Activated CD8-positive, alpha-beta memory T cell treated with anti-CD3 and anti-CD28 coated beads for 36 hours (primary cell): ENCODE measurements at regions not wholly inside any gene's neighbourhood (a gene's known extent, or its start where the extent isn't known, plus 50 kb on each side); places are given as distances from the start of the nearest gene placed in this dataset.

Experiments
- CTCF ChIA-PET: fragments of 350-600 bp; sonication (Branson Sonifier 250); formaldehyde crosslinking; loops from one replicate; lab custom pipeline; 2021; ENCODE audit warnings: antibody characterized with exemption; lab: Charles Lee
- POLR2A ChIA-PET: fragments of 350-600 bp; sonication (Branson Sonifier 250); formaldehyde crosslinking; loops from one replicate; lab custom pipeline; 2021; ENCODE audit warnings: antibody characterized with exemption; lab: Charles Lee

GRCh38 chr22:46093796-46094195 is 56.5 kb upstream of the PPARA start:
- CTCF ChIA-PET, result interaction anchor here (1.5 kb wide), 1 partner anchor 23 kb away, joined by 4 read pairs; no protein-coding TSS in a partner anchor
- POLR2A ChIA-PET, result no interaction called here

GRCh38 chr22:46094676-46095075 is 55.6 kb upstream of the PPARA start:
- POLR2A ChIA-PET, result interaction anchor here (0.6 kb wide), 1 partner anchor 675 kb away, joined by 4 read pairs; no protein-coding TSS in a partner anchor
- CTCF ChIA-PET, result no interaction called here

- CTCF ChIA-PET, result no interaction called here
- POLR2A ChIA-PET, result no interaction called here
Observed at GRCh38 chr22:46096051-46096450, 54.3 kb upstream of the PPARA start.

GRCh38 chr22:46096706-46097230 is 53.6 kb upstream of the PPARA start:
- POLR2A ChIA-PET, result no interaction called here
- CTCF ChIA-PET, result interaction anchor here (1.4 kb wide), 1 partner anchor 20 kb away, joined by 3 read pairs; no protein-coding TSS in a partner anchor

- ChIA-PET CTCF (interaction anchor here (1.4 kb wide), 1 partner anchor 20 kb away, joined by 3 read pairs; no protein-coding TSS in a partner anchor), POLR2A (no interaction called here)
Observed at GRCh38 chr22:46097268-46097900, 52.9 kb upstream of the PPARA start.

- ChIA-PET POLR2A (no interaction called here), CTCF (no interaction called here)
Observed at GRCh38 chr22:46098525-46099475, 51.5 kb upstream of the PPARA start.

- ChIA-PET POLR2A (no interaction called here), CTCF (interaction anchor here (1.0 to 1.4 kb wide), 2 partner anchors 94 to 95 kb away, joined by 3 to 4 read pairs; no protein-coding TSS in a partner anchor)
Observed at GRCh38 chr22:46099740-46100139, 50.6 kb upstream of the PPARA start.

GRCh38 chr22:46100401-46101105 is 49.8 kb upstream of the PPARA start:
- ChIA-PET POLR2A (no interaction called here), CTCF (interaction anchor here (1.0 to 1.4 kb wide), 2 partner anchors 94 to 96 kb away, joined by 3 to 4 read pairs; no protein-coding TSS in a partner anchor)
